ENCODE measurements at regions not wholly inside any gene's neighbourhood (a gene's known extent, or its start where the extent isn't known, plus 50 kb on each side); places are given as distances from the start of the nearest gene placed in this dataset.
A peak's percentile ranks its signal among the peaks of the same experiment; 100 is the strongest.

- Mint-ChIP-seq H3K27me3 (ENCODE audit: unreplicated experiment) (no peaks in the 10 kb centered on the region), H3K4me3 (ENCODE audit: unreplicated experiment) (no peak overlapping the region), H3K9me3 (ENCODE audit: unreplicated experiment) (peaks cover 5% of the 10 kb centered on the region), H3K27ac (ENCODE audit: unreplicated experiment) (no peak overlapping the region), H3K36me3 (ENCODE audit: unreplicated experiment) (no peaks in the 10 kb centered on the region), H3K4me1 (ENCODE audit: unreplicated experiment) (no peaks in the 10 kb centered on the region)
- peak; percentile 64 for DNase-seq (ENCODE audit: extremely low spot score, unreplicated experiment)
- no peak for TF ChIP-seq CTCF (IDR thresholded peaks at IDR 0.05)
These were observed 83.2 kb upstream of the IRX4 start for GRCh38 chr5:1965925-1966324.

GRCh38 chr5:1963941-1964451 lies 81.3 kb upstream of the IRX4 start:
- Mint-ChIP-seq H3K36me3 (ENCODE audit: unreplicated experiment) (no peaks in the 10 kb centered on the region), H3K27me3 (ENCODE audit: unreplicated experiment) (no peaks in the 10 kb centered on the region), H3K4me3 (ENCODE audit: unreplicated experiment) (no peak overlapping the region), H3K4me1 (ENCODE audit: unreplicated experiment) (no peaks in the 10 kb centered on the region), H3K27ac (ENCODE audit: unreplicated experiment) (no peak overlapping the region), H3K9me3 (ENCODE audit: unreplicated experiment) (peaks cover 5% of the 10 kb centered on the region)
- DNase-seq (ENCODE audit: extremely low spot score, unreplicated experiment) = peak; percentile 77
- TF ChIP-seq CTCF (IDR thresholded peaks at IDR 0.05) = no peak

GRCh38 chr5:1963358-1963757 lies 80.6 kb upstream of the IRX4 start:
- Mint-ChIP-seq H3K36me3 (ENCODE audit: unreplicated experiment) (no peaks in the 10 kb centered on the region), H3K4me3 (ENCODE audit: unreplicated experiment) (no peak overlapping the region), H3K4me1 (ENCODE audit: unreplicated experiment) (no peaks in the 10 kb centered on the region), H3K27ac (ENCODE audit: unreplicated experiment) (no peak overlapping the region), H3K27me3 (ENCODE audit: unreplicated experiment) (no peaks in the 10 kb centered on the region), H3K9me3 (ENCODE audit: unreplicated experiment) (peaks cover 5% of the 10 kb centered on the region)
- no peak for TF ChIP-seq CTCF (IDR thresholded peaks at IDR 0.05)
- DNase-seq (ENCODE audit: extremely low spot score, unreplicated experiment) = peak; percentile 64

GRCh38 chr5:1962619-1963355 lies 80.1 kb upstream of the IRX4 start:
- H3K4me1 Mint-ChIP-seq (ENCODE audit: unreplicated experiment) = no peaks in the 10 kb centered on the region
- peak; percentile 67 for DNase-seq (ENCODE audit: extremely low spot score, unreplicated experiment)
- no peak overlapping the region for H3K4me3 Mint-ChIP-seq (ENCODE audit: unreplicated experiment)
- H3K27ac Mint-ChIP-seq (ENCODE audit: unreplicated experiment) = no peak overlapping the region
- H3K9me3 Mint-ChIP-seq (ENCODE audit: unreplicated experiment) = peaks cover 5% of the 10 kb centered on the region
- H3K36me3 Mint-ChIP-seq (ENCODE audit: unreplicated experiment) = no peaks in the 10 kb centered on the region
- no peak for TF ChIP-seq CTCF (IDR thresholded peaks at IDR 0.05)
- H3K27me3 Mint-ChIP-seq (ENCODE audit: unreplicated experiment) = no peaks in the 10 kb centered on the region

GRCh38 chr5:1961952-1962595 lies 79.3 kb upstream of the IRX4 start:
- H3K27ac Mint-ChIP-seq (ENCODE audit: unreplicated experiment) = no peak overlapping the region
- peaks cover 5% of the 10 kb centered on the region for H3K9me3 Mint-ChIP-seq (ENCODE audit: unreplicated experiment)
- no peaks in the 10 kb centered on the region for H3K36me3 Mint-ChIP-seq (ENCODE audit: unreplicated experiment)
- H3K4me3 Mint-ChIP-seq (ENCODE audit: unreplicated experiment) = no peak overlapping the region
- H3K27me3 Mint-ChIP-seq (ENCODE audit: unreplicated experiment) = no peaks in the 10 kb centered on the region
- no peak for TF ChIP-seq CTCF (IDR thresholded peaks at IDR 0.05)
- peak; percentile 71 for DNase-seq (ENCODE audit: extremely low spot score, unreplicated experiment)
- no peaks in the 10 kb centered on the region for H3K4me1 Mint-ChIP-seq (ENCODE audit: unreplicated experiment)
